IMR-90 (cell line): ENCODE measurements at regions not wholly inside any gene's neighbourhood (a gene's known extent, or its start where the extent isn't known, plus 50 kb on each side); places are given as distances from the start of the nearest gene placed in this dataset.

Source experiments
- ATAC-seq: fragments of 200-7000 bp; cut with Tn5 transposase; 2 replicates; pipeline ENCODE4 v1.9.1; 2020; ENCODE audit warnings: low read depth, mild to moderate bottlenecking, moderate library complexity
- BruUV-seq: library from RNA; stranded (reverse); fragments of 400-500 nt; replicated peaks from 2 replicates; lab custom pipeline; 2021; lab: Mats Ljungman, UMichigan
- CTCF ChIA-PET: fragments of 300-600 bp; formaldehyde crosslinking; extraction: SDS; loops from one replicate; lab custom pipeline; 2021; ENCODE audit warnings: antibody characterized with exemption; lab: Yijun Ruan, JAX
- POLR2A ChIA-PET: fragments of 300-600 bp; sonication (Branson Sonifier 250); formaldehyde crosslinking; loops from one replicate; lab custom pipeline; 2022; ENCODE audit warnings: antibody characterized with exemption; ENCODE audit not compliant: unreplicated experiment; lab: Charles Lee
- DNase-seq: peaks from one replicate; pipeline ENCODE4 v3.0.0; 2013
- H2AFZ ChIP-seq: replicated peaks from 2 replicates; pipeline ENCODE3; 2013; ENCODE audit warnings: low read length, mild to moderate bottlenecking; ENCODE audit not compliant: poor library complexity
- H2AK5ac ChIP-seq: 2 replicates; pipeline ENCODE4 v1.6.1; 2013; ENCODE audit warnings: low read depth, low read length, inconsistent platforms
- H2AK9ac ChIP-seq: replicated peaks from 2 replicates; pipeline ENCODE3; 2013; ENCODE audit warnings: mild to moderate bottlenecking, low read depth, low read length, moderate library complexity; ENCODE audit not compliant: poor library complexity
- H2BK120ac ChIP-seq: 2 replicates; pipeline ENCODE4 v1.6.1; 2013; ENCODE audit warnings: low read depth, low read length, inconsistent platforms
- H2BK15ac ChIP-seq: 3 replicates; pipeline ENCODE4 v1.6.1; 2013; ENCODE audit warnings: low read depth, low read length, inconsistent platforms
- H2BK20ac ChIP-seq: 2 replicates; pipeline ENCODE4 v1.6.1; 2013; ENCODE audit warnings: low read depth, mild to moderate bottlenecking, inconsistent platforms, low read length, moderate library complexity
- H2BK5ac ChIP-seq: 2 replicates; pipeline ENCODE4 v1.6.1; 2013; ENCODE audit warnings: mild to moderate bottlenecking, low read depth, low read length, inconsistent platforms; ENCODE audit not compliant: poor library complexity, severe bottlenecking
- H3K14ac ChIP-seq: replicated peaks from 2 replicates; pipeline ENCODE4 v1.6.1; 2013; ENCODE audit warnings: low read depth, low read length, inconsistent platforms
- H3K18ac ChIP-seq: 2 replicates; pipeline ENCODE4 v1.6.1; 2013; ENCODE audit warnings: low read depth, low read length, control low read depth
- H3K23ac ChIP-seq: 2 replicates; pipeline ENCODE4 v1.6.1; 2013; ENCODE audit warnings: low read depth, low read length, inconsistent platforms
- H3K27ac ChIP-seq: 2 replicates; pipeline ENCODE4 v1.5.1; 2013; ENCODE audit warnings: mild to moderate bottlenecking, control low read depth, low read length; ENCODE audit not compliant: insufficient read depth
- H3K27me3 ChIP-seq: 2 replicates; pipeline ENCODE4 v1.6.1; 2013; ENCODE audit warnings: low read length; ENCODE audit not compliant: control insufficient read depth, insufficient read depth
- H3K36me3 ChIP-seq: 2 replicates; pipeline ENCODE4 v1.6.1; 2013; ENCODE audit warnings: low read length, mixed read lengths; ENCODE audit not compliant: control insufficient read depth, insufficient read depth
- H3K4ac ChIP-seq: 2 replicates; pipeline ENCODE4 v1.6.1; 2013; ENCODE audit warnings: low read depth, low read length, inconsistent platforms
- H3K4me1 ChIP-seq: 2 replicates; pipeline ENCODE4 v1.6.1; 2013; ENCODE audit warnings: low read length, mixed read lengths; ENCODE audit not compliant: control insufficient read depth, insufficient read depth
- H3K4me2 ChIP-seq: 2 replicates; pipeline ENCODE4 v1.6.1; 2013; ENCODE audit warnings: low read depth, mild to moderate bottlenecking, control low read depth, low read length, moderate library complexity
- H3K4me3 ChIP-seq: 2 replicates; pipeline ENCODE4 v1.5.1; 2013; ENCODE audit warnings: low read depth, mild to moderate bottlenecking, control low read depth, low read length, moderate library complexity; ENCODE audit not compliant: insufficient read depth
- H3K56ac ChIP-seq: 2 replicates; pipeline ENCODE4 v1.6.1; 2013; ENCODE audit warnings: low read length, inconsistent platforms; ENCODE audit not compliant: insufficient read depth; ENCODE audit errors: extremely low read depth
- H3K79me1 ChIP-seq, 2 experiments: 2 replicates each; pipeline ENCODE4 v1.6.1; 2013; ENCODE audit warnings: low read length in 2 of 2, inconsistent platforms in 1 of 2, low read depth in 1 of 2
- H3K9ac ChIP-seq: 2 replicates; pipeline ENCODE4 v1.6.1; 2013; ENCODE audit warnings: low read depth, low read length, control low read depth
- H3K9me1 ChIP-seq: 2 replicates; pipeline ENCODE4 v1.6.1; 2013; ENCODE audit warnings: low read length, inconsistent platforms; ENCODE audit not compliant: insufficient read depth
- H3K9me3 ChIP-seq: 2 replicates; pipeline ENCODE4 v1.6.1; 2013; ENCODE audit warnings: low read length; ENCODE audit not compliant: control insufficient read depth, insufficient read depth
- H4K20me1 ChIP-seq: 2 replicates; pipeline ENCODE4 v1.6.1; 2013; ENCODE audit warnings: low read length, inconsistent platforms; ENCODE audit not compliant: insufficient read depth
- H4K5ac ChIP-seq: 2 replicates; pipeline ENCODE4 v1.6.1; 2013; ENCODE audit warnings: mild to moderate bottlenecking, low read depth, low read length, control low read depth
- H4K8ac ChIP-seq, 2 experiments: 2 replicates each; pipeline ENCODE4 v1.6.1; 2013; ENCODE audit warnings: low read depth in 2 of 2, low read length in 2 of 2, control low read depth in 1 of 2, inconsistent platforms in 1 of 2
- H4K91ac ChIP-seq: 2 replicates; pipeline ENCODE4 v1.6.1; 2013; ENCODE audit warnings: low read depth, low read length, inconsistent platforms; ENCODE audit not compliant: insufficient read depth
- BHLHE40 ChIP-seq: fragments of 150-350 bp; IDR thresholded peaks from 2 replicates; pipeline ENCODE4 v1.6.1; 2016; ENCODE audit warnings: mild to moderate bottlenecking, low read depth, low read length
- CHD1 ChIP-seq: IDR thresholded peaks from 2 replicates; pipeline ENCODE4 v1.6.1; 2012; ENCODE audit warnings: low read depth, low read length, improper control_type of control experiment
- WGBS, 2 experiments: methylation state at CpG; one replicate each; pipeline versions ENCODE4 v1.1.5 to v1.1.7; 2013; ENCODE audit warnings: missing lambda C conversion rate in 2 of 2; ENCODE audit not compliant: insufficient read length in 1 of 2; ENCODE audit errors: extremely low coverage in 2 of 2; 5-methylcytosine and 5-hydroxymethylcytosine counted together
- dilution Hi-C: fragments of 300-500 bp; cut with HindIII; formaldehyde crosslinking; loops from one replicate; pipeline ENCODE4 v1.14.3; 2018; ENCODE audit warnings: low sequenced_read_pairs; ENCODE audit not compliant: unreplicated experiment
- in situ Hi-C: fragments of 300-500 bp; cut with MboI; formaldehyde crosslinking; loops from 3 replicates; pipeline ENCODE4 v1.14.3; 2019; ENCODE audit warnings: low sequenced_read_pairs, inconsistent platforms, mixed read lengths
- intact Hi-C: fragments of 100-400 bp; cut with micrococcal nuclease; formaldehyde crosslinking; loops from 2 replicates; pipeline ENCODE4 v1.10.0; 2022
- TF ChIP-seq, protein P1 (sequence below): fragments of 150-350 bp; IDR thresholded peaks from 2 replicates; pipeline ENCODE4 v1.6.1; 2017; ENCODE audit warnings: mild to moderate bottlenecking, antibody characterized with exemption, low read length, low read depth

DNA sequence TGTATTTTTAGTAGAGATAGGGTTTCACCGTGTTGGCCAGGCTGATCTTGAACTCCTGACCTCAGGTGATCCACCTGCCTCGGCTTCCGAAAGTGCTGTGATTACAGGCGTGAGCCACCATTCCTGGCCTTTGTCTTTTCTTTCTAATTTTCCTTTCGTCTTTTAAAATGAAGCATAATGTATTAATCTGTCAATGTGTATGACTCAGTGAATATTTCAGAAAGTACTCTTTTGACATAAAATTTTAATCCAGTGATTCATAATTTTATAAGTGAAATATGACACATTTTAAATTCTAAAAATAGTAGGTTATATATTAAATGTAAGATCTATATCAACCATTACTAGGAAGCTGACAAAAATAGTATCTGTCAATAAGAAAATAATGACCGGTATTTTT lies 1059.0 kb upstream of the PRMT6 start:
- Histone ChIP-seq H2BK15ac (no peak overlapping the region), H3K79me1 (no peaks in the 10 kb centered on the region), H3K9me1 (no peaks in the 10 kb centered on the region), H4K20me1 (no peaks in the 10 kb centered on the region), H2BK120ac (no peak overlapping the region), H3K9me3 (peaks cover 1% of the 10 kb centered on the region; the same call in 1 of the 2 replicates), H2BK5ac (no peak overlapping the region), H4K5ac (no peak overlapping the region), H3K4me2 (no peak overlapping the region), H2BK20ac (no peak overlapping the region), H3K9ac (no peak overlapping the region), H2AK5ac (no peak overlapping the region), H3K14ac (no peak overlapping the region), H3K27me3 (no peaks in the 10 kb centered on the region), H3K23ac (no peak overlapping the region), H3K56ac (no peak overlapping the region), H3K4ac (no peak overlapping the region), H3K36me3 (no peaks in the 10 kb centered on the region), H3K4me1 (no peaks in the 10 kb centered on the region), H2AK9ac (no peak overlapping the region), H3K27ac (no peak overlapping the region), H3K4me3 (no peak overlapping the region), H4K91ac (no peak overlapping the region), H2AFZ (no peak overlapping the region), H3K18ac (no peak overlapping the region), H4K8ac (no peak overlapping the region)
- ChIA-PET CTCF (no interaction called here), POLR2A (no interaction called here)
- intact Hi-C loops = no loop called here
- BruUV-seq = no TSS peak
- DNase-seq (no peak), ATAC-seq (no peak)
- in situ Hi-C loops = no loop called here
- WGBS, 2 experiments = no CpG with 5 or more reads among the region's 6 CpGs
- dilution Hi-C loops = no loop called here
- no peak for TF ChIP-seq CHD1
- TF ChIP-seq, protein P1, sequence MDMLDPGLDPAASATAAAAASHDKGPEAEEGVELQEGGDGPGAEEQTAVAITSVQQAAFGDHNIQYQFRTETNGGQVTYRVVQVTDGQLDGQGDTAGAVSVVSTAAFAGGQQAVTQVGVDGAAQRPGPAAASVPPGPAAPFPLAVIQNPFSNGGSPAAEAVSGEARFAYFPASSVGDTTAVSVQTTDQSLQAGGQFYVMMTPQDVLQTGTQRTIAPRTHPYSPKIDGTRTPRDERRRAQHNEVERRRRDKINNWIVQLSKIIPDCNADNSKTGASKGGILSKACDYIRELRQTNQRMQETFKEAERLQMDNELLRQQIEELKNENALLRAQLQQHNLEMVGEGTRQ = no peak
- no peak for TF ChIP-seq BHLHE40
